ENCODE measurements at regions not wholly inside any gene's neighbourhood (a gene's known extent, or its start where the extent isn't known, plus 50 kb on each side); places are given as distances from the start of the nearest gene placed in this dataset.

GRCh38 chr10:43785252-43785651 lies 136.6 kb upstream of the ZNF32 start:
- TF ChIP-seq CTCF (IDR thresholded peaks at IDR 0.05) (no peak), POLR2A (IDR thresholded peaks at IDR 0.05) (no peak)
